Stomach (tissue), 4 donors: ENCODE measurements at regions not wholly inside any gene's neighbourhood (a gene's known extent, or its start where the extent isn't known, plus 50 kb on each side); places are given as distances from the start of the nearest gene placed in this dataset.

Experiments used
- CTCF ChIP-seq, 7 experiments: fragments of 450-650 bp in 4 of 7; fragments of 200-600 bp in 3 of 7; sonication (generic) in 3 of 7; IDR thresholded peaks; one replicate each; pipeline ENCODE4 v1.5.1; 2016 to 2019; ENCODE audit warnings: antibody characterized with exemption in 7 of 7, control low read depth in 2 of 7, mild to moderate bottlenecking in 1 of 7
- EP300 ChIP-seq: sonication (generic); formaldehyde crosslinking; IDR thresholded peaks from one replicate; pipeline ENCODE4 v1.6.1; 2017; ENCODE audit warnings: antibody characterized with exemption
- POLR2AphosphoS5 ChIP-seq, 3 donors: sonication (generic); formaldehyde crosslinking; IDR thresholded peaks; one replicate each; pipeline ENCODE4 v1.6.1; 2016; ENCODE audit warnings: antibody characterized with exemption in 3 of 3

GRCh38 chr4:79682801-79683530, 274.9 kb upstream of the GK2 start:
- TF ChIP-seq CTCF (IDR thresholded peaks at IDR 0.05) (no peak), POLR2AphosphoS5 (IDR thresholded peaks at IDR 0.05) (no peak), EP300 (no peak)
